ENCODE measurements at regions not wholly inside any gene's neighbourhood (a gene's known extent, or its start where the extent isn't known, plus 50 kb on each side); places are given as distances from the start of the nearest gene placed in this dataset.

- TF ChIP-seq CTCF (IDR thresholded peaks at IDR 0.05), result no peak
- TF ChIP-seq POLR2A (IDR thresholded peaks at IDR 0.05; ENCODE audit: low read depth), result no peak
- TF ChIP-seq EP300 (IDR thresholded peaks at IDR 0.05), result no peak
Measured at GRCh38 chr2:88829607-88830463, 138.4 kb downstream of the RPIA start.
